GM21529 (cell line): ENCODE measurements at regions not wholly inside any gene's neighbourhood (a gene's known extent, or its start where the extent isn't known, plus 50 kb on each side); places are given as distances from the start of the nearest gene placed in this dataset.
"Not testable (repeated sequence)": the region's sequence is repeated elsewhere in the genome, so short reads cannot be mapped to it uniquely, and the experiment has no call there.

Experiments used
- ATAC-seq: cut with Tn5 transposase; IDR thresholded peaks from one replicate; pipeline ENCODE4 v1.9.1; 2021; ENCODE audit not compliant: unreplicated experiment

DNA sequence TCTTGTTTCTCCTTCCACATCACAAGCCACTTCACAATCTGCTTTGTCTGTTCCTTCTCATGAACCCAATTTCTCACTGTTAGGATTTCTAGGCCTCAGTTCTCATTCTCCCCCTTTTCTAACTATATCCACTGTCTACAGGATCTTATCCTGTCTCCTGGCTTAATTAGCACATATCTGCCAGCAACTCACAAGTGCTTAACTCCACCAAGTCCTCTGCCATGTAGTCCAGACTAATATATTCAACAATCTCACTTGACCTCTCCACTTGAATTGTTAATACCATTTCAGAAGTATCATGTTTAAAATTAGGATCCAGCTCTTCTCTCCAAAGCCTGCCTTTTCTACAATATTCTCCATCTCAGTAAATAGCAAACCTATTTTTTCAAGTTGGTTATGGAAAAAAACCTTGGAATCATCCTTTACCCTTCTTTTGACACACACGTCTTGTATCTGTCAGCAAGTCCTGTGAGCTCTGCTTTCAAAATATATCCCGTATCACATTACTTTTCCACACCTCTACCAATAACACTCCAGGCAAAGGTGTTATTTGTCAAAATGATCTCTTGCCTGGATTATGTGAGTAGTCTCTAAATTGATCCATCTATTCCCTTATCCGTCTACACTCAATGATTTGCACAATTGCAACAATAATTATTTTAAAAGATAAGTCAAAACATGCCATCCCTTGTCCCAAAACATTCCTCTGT lies 127.2 kb upstream of the SLIT2 start:
- ATAC-seq = no peak

DNA sequence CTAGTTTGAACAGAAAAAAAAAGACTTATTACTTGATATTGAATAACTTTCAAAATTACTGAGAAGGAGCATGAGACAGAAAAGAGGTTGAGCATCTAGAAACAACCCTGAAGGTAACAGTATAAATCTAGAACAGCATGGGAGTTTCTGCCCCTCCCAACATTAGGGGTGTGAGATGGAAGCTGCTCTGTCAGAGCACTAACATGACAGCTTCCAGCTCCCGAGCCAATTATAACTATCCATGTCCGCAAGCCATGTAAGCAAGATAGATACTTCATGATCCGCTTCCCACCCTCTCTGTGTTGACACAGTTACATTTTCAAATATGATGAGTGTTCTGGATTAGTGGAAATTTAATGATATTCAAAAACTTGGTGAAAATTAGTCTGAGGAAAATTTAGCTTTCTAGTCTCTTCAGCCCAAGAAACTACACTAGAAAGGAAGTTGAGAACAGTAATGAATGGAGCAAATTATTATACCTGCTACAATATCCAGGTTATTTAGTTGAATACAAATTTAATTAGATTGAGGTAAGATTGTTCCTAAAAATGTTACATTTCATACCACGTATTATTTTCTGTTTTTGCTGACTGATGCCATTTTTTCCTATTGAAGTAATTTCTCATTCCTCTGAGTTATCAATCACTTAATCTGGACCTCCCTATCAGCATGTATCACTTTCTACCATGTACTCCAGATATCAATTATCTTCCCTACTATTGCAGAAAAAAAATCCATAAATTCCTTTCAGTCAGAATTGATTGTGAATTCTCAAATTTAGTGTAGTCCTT lies 129.3 kb upstream of the SLIT2 start:
- no peak for ATAC-seq

GRCh38 chr4:20119141-20119540 lies 132.6 kb upstream of the SLIT2 start:
- ATAC-seq = no peak

DNA sequence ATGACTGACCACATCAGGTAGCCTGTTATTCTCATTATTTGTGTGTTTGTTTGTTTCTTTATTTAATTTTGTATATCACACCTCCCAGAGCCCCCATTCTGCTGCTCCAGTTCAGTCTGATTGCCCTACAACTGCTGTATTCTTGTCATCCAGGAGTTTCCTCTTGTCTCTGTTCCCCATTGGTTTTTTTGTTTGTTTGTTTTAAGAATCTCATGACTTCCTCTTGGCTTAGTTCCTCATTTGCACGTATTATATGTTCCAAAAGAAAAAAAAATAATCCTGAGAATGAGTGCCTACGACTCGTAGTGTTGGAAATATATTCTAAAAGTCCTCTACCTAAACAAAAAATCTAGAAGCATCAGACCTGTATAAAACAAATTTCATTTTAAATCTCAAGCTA lies 142.3 kb upstream of the SLIT2 start:
- no peak for ATAC-seq

DNA sequence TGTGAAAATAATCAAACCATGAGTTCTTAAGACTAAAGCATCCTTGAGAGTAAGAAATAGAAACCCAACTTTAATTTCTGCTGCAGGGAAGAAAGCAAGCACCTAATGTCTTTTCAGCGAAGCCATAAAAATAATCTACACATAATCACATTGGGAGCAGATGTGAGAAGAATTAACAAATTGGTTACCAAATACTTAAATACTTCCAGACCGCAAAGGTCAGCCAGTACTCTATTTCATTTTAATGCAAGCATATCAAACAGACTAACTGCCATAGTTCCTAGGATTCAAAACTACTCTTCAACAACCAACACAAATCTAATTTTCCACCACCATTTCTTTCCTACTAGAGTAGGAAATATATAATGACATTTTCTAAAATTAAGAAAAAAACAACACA lies 144.8 kb upstream of the SLIT2 start:
- ATAC-seq = no peak

DNA sequence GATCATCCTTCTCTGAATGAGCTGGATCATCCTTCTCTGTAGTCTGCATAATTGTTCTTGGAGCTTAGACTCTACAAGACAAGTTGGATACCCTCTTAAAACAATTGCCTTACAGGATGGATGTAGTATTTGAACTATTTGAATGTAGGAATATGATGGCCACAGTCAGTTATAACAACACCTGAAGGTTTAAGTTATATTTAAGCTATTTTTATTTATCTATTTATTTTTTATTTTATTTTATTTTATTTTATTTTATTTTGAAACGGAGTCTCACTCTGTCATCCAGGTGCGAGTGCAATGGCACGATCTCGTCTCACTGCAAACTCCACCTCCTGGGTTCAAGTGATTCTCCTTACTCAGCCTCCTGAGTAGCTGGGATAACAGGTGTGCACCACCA lies 149.9 kb upstream of the SLIT2 start:
- no peak for ATAC-seq

- ATAC-seq = no peak
Measured at GRCh38 chr4:20096911-20097310, 154.8 kb upstream of the SLIT2 start.

- ATAC-seq = no peak
Measured at GRCh38 chr4:20095805-20096541, 155.7 kb upstream of the SLIT2 start.

- ATAC-seq = no peak
Measured at GRCh38 chr4:20091781-20092180, 159.9 kb upstream of the SLIT2 start.

DNA sequence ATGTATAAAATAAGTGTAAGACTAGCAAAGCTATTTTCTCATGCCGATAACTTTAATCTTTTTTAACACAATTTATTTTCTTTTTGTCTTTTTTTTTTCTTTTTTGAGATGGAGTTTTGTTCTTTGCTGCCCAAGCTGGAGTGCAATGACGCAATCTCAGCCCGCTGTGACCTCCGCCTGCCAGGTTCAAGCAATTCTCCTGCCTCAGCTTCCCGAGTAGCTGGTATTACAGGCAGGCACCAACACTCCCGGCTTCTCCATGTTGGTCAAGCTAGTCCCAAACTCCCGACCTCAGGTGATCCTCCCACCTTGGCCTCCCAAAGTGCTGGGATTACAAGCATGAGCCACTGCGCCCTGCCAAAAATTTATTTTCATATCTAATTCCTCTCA lies 164.2 kb upstream of the SLIT2 start:
- ATAC-seq = no peak

DNA sequence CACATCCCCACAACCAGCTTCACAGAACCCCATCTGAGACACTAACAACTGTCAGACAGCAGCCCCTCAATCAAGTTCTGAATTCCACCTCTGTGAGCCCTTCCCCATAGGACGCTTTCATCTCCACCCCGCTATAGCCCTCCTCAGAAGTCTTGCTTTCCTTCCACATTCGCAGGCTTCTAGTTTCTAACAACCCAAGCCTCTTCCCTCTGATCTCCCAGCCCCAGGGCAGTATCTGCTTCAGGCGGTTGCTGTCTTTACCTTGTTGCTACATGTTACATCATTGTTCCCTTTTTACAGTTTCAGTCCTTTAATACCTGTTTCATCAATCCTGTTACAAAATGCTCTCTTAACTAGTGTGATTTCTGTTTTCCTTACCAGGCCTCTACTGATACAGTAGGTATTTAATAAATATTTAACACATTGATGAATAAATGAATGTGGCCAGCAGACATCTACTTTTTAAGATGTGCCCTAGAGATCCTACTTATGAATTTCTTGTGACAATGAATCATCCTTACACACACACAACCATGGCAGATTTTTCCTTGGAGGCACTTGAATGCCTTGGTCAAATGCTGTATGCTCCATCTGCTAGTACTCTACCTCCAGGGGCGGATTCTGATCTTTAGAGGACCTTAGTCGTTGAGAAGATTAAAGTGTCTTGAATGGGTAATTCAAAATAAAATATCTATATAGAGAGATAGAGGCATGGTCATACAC lies 164.7 kb upstream of the SLIT2 start:
- no peak for ATAC-seq

- no peak for ATAC-seq
Measured at GRCh38 chr4:20086067-20086798, 165.5 kb upstream of the SLIT2 start.

- ATAC-seq = no peak
Measured at GRCh38 chr4:20085653-20086052, 166.1 kb upstream of the SLIT2 start.

GRCh38 chr4:20085156-20085555 lies 166.5 kb upstream of the SLIT2 start:
- no peak for ATAC-seq

GRCh38 chr4:20084488-20084887 lies 167.2 kb upstream of the SLIT2 start:
- no peak for ATAC-seq

DNA sequence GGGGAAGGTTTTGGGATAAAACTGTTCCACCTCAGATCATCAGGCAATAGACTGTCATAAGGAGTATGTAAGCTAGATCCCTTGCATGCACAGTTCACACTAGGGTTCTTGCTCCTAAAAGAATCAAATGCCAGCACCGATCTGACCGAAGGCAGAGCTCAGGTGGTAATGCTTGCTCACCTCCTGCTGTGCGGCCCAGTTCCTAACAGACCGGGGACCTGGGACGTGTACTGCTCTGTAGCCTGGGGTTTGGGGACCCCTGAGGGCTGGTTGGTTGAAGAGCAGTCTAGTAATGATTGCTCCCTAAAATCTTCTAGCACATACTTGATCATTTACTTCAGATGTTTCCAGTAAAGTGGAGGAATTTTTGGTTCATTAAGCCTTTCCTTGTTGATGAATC lies 173.1 kb upstream of the SLIT2 start:
- ATAC-seq = no peak

- no peak for ATAC-seq
Measured at GRCh38 chr4:20075248-20075871, 176.3 kb upstream of the SLIT2 start.

- no peak for ATAC-seq
Measured at GRCh38 chr4:20074450-20074849, 177.3 kb upstream of the SLIT2 start.

DNA sequence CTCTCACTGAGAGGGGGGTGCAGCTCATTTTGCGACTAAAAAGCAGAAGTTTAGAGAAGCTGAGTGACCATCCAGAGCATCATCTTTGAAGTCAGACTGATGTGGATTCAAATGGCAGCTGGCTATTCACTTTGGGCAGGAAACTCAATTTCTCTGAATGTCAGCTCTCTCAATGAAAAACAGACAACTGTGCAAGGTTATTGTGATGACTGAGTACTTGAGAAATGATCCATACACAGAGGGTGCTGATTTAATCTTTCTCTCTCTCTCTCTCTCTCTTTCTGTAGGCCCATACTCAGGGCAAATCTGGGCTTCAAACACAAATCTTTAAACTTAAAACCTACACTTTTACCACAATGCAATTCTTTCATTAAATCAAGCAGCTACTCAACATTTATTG lies 185.8 kb upstream of the SLIT2 start:
- no peak for ATAC-seq

GRCh38 chr4:20062857-20063256 lies 188.8 kb upstream of the SLIT2 start:
- not testable (repeated sequence) for ATAC-seq
